ENCODE measurements at regions not wholly inside any gene's neighbourhood (a gene's known extent, or its start where the extent isn't known, plus 50 kb on each side); places are given as distances from the start of the nearest gene placed in this dataset.

GRCh38 chr19:13712767-13713201, 51.5 kb upstream of the MRI1 start:
- ChIA-PET POLR2A (no interaction called here), CTCF (interaction anchor here (1.3 to 1.4 kb wide), 2 partner anchors 8 to 123 kb away, joined by 6 to 8 read pairs; no protein-coding TSS in a partner anchor)
- Histone ChIP-seq H3K4me1 (ENCODE audit: control insufficient read depth in 1 of 2, insufficient read depth in 2 of 2, low read depth in 1 of 2, low read length in 1 of 2) (no peaks in the 10 kb centered on the region), H3K9ac (no peak overlapping the region), H3K36me3 (replicated peaks in 1 of 2; ENCODE audit: control insufficient read depth in 1 of 2, insufficient read depth in 2 of 2, low read length in 1 of 2) (no peaks in the 10 kb centered on the region), H3K4me3 (ENCODE audit: low read depth in 2 of 2, low read length in 1 of 2) (no peak overlapping the region), H3K27ac (ENCODE audit: low read depth in 2 of 2, low read length in 1 of 2) (no peak overlapping the region), H3K9me2 (no peaks in the 10 kb centered on the region), H4K20me1 (ENCODE audit: insufficient read depth) (no peaks in the 10 kb centered on the region), H3K27me3 (ENCODE audit: insufficient read depth) (peaks cover 26% of the 10 kb centered on the region; the same call in 1 of the 2 replicates), H3K9me3 (no peaks in the 10 kb centered on the region), H3K79me2 (ENCODE audit: insufficient read depth) (no peaks in the 10 kb centered on the region), H3F3A (replicated peaks; ENCODE audit: insufficient read depth) (no peaks in the 10 kb centered on the region), H3K4me2 (no peak overlapping the region), H2AFZ (ENCODE audit: low read depth) (no peak overlapping the region)
- DNase-seq: no peak
- TF ChIP-seq RFX5 (IDR thresholded peaks at IDR 0.05; ENCODE audit: low read length) (no peak), MEF2A (IDR thresholded peaks at IDR 0.05; ENCODE audit: borderline replicate concordance, low read depth) (no peak), EP300 (IDR thresholded peaks at IDR 0.05; ENCODE audit: borderline replicate concordance in 1 of 2, low read depth in 1 of 2, low read length in 1 of 2) (no peak), RCOR1 (IDR thresholded peaks at IDR 0.05; ENCODE audit: low read length) (no peak), REST (IDR thresholded peaks at IDR 0.05; ENCODE audit: low read depth, low read length) (no peak), NFIC (IDR thresholded peaks at IDR 0.05; ENCODE audit: borderline replicate concordance) (no peak), MAX (IDR thresholded peaks at IDR 0.05; ENCODE audit: low read depth) (no peak), YY1 (IDR thresholded peaks at IDR 0.05; ENCODE audit: low read depth) (no peak), SMC3 (IDR thresholded peaks at IDR 0.05; ENCODE audit: low read depth, low read length) (no peak), TAF1 (IDR thresholded peaks at IDR 0.05; ENCODE audit: borderline replicate concordance, low read depth, low read length) (no peak), RAD21 (IDR thresholded peaks at IDR 0.05; ENCODE audit: low read length) (no peak), USF1 (IDR thresholded peaks at IDR 0.05; ENCODE audit: borderline replicate concordance, low read depth) (no peak), IRF3 (IDR thresholded peaks at IDR 0.05; ENCODE audit: low read depth, low read length) (no peak), POLR2AphosphoS5 (IDR thresholded peaks at IDR 0.05; ENCODE audit: low read depth, low read length) (no peak), EZH2phosphoT487 (IDR thresholded peaks at IDR 0.05; ENCODE audit: borderline replicate concordance, low read depth) (no peak)
- 15% methylated on average over 7 of the region's 7 CpGs for WGBS (ENCODE audit: low lambda C conversion rate)

Measured in SK-N-SH (cell line).